Ascending aorta (tissue), 2 donors: ENCODE measurements at regions not wholly inside any gene's neighbourhood (a gene's known extent, or its start where the extent isn't known, plus 50 kb on each side); places are given as distances from the start of the nearest gene placed in this dataset.

Experiments
- DNase-seq, 2 donors: peaks; one replicate each; pipeline ENCODE4 v3.0.0-alpha.2; 2019; ENCODE audit warnings: low spot score in 2 of 2
- H3K27ac ChIP-seq, 2 donors: fragments of 200-600 bp; sonication (generic); one replicate each; pipeline ENCODE4 v1.5.1; 2016 to 2017; ENCODE audit warnings: mild to moderate bottlenecking in 1 of 2
- H3K27me3 ChIP-seq: fragments of 200-600 bp; sonication (generic); one replicate; pipeline ENCODE4 v1.5.1; 2017
- H3K36me3 ChIP-seq, 2 donors: fragments of 200-600 bp; sonication (generic); one replicate each; pipeline ENCODE4 v1.5.1; 2016
- H3K4me1 ChIP-seq, 2 donors: fragments of 200-600 bp; sonication (generic); one replicate each; pipeline ENCODE4 v1.5.1; 2016 to 2017; ENCODE audit warnings: mild to moderate bottlenecking in 1 of 2
- H3K4me3 ChIP-seq, 2 donors: fragments of 200-600 bp; sonication (generic); one replicate each; pipeline ENCODE4 v1.5.1; 2016 to 2017; ENCODE audit warnings: mild to moderate bottlenecking in 1 of 2
- H3K9me3 ChIP-seq, 2 donors: fragments of 200-600 bp; sonication (generic); one replicate each; pipeline ENCODE4 v1.5.1; 2016
- intact Hi-C: fragments of 100-400 bp; cut with DNase I; formaldehyde crosslinking; loops from one replicate; pipeline ENCODE4 v1.15.1; 2023
- TF ChIP-seq, protein P1 (sequence below), 3 experiments: fragments of 200-600 bp in 2 of 3; fragments of 450-650 bp in 1 of 3; sonication (generic) in 2 of 3; IDR thresholded peaks; one replicate each; pipeline ENCODE4 v1.5.1; 2016 to 2019; ENCODE audit warnings: antibody characterized with exemption in 3 of 3, mild to moderate bottlenecking in 1 of 3, moderate library complexity in 1 of 3

DNA sequence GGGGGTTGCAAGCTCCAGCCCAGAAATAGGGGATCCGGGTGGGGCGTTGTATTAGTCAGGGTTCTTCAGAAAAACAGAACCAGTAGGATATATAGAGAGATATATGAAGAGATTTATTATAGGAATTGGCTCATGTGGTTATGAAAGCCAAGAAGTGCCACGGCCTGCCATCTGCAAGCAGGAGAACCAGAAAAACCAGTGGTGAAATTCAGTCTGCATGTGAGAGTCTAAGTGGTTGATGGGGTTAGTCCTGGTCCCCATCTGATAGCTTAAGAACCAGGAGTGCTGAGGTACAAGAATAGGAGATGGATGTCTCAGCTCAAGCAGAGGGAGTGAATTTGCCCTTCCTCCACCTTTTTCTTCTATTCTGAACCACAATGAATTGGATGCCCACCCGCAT lies 123.4 kb upstream of the APC start:
- no peaks in the 10 kb centered on the region for H3K27me3 ChIP-seq
- no peak overlapping the region for H3K4me3 ChIP-seq
- no peaks in the 10 kb centered on the region for H3K4me1 ChIP-seq
- no peak overlapping the region for H3K27ac ChIP-seq
- intact Hi-C loops: no loop called here
- H3K9me3 ChIP-seq: no peaks in the 10 kb centered on the region
- TF ChIP-seq, protein P1, sequence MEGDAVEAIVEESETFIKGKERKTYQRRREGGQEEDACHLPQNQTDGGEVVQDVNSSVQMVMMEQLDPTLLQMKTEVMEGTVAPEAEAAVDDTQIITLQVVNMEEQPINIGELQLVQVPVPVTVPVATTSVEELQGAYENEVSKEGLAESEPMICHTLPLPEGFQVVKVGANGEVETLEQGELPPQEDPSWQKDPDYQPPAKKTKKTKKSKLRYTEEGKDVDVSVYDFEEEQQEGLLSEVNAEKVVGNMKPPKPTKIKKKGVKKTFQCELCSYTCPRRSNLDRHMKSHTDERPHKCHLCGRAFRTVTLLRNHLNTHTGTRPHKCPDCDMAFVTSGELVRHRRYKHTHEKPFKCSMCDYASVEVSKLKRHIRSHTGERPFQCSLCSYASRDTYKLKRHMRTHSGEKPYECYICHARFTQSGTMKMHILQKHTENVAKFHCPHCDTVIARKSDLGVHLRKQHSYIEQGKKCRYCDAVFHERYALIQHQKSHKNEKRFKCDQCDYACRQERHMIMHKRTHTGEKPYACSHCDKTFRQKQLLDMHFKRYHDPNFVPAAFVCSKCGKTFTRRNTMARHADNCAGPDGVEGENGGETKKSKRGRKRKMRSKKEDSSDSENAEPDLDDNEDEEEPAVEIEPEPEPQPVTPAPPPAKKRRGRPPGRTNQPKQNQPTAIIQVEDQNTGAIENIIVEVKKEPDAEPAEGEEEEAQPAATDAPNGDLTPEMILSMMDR (IDR thresholded peaks at IDR 0.05): no peak
- DNase-seq: no peak
- no peaks in the 10 kb centered on the region for H3K36me3 ChIP-seq

DNA sequence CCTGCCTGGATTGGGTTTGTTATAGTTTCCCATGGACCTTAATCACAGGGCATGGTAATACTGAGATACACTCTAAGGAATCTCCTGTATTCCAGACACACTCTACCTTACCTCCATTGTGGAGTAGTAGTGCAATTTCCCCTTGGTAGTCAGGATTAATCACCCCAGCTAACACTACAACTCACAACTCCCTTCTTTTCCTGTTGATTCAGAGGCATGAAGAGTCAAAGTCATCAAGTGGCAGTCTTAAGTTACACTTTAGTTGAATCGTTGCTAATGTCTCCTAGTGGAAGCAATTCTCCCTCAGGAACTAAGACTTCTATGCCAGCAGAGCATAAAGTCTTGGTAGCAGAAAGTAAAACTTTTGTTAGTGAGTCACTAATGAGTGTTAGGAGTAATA lies 122.7 kb upstream of the APC start:
- intact Hi-C loops: no loop called here
- no peaks in the 10 kb centered on the region for H3K9me3 ChIP-seq
- H3K4me3 ChIP-seq: no peak overlapping the region
- no peaks in the 10 kb centered on the region for H3K4me1 ChIP-seq
- H3K36me3 ChIP-seq: no peaks in the 10 kb centered on the region
- no peak for DNase-seq
- TF ChIP-seq, protein P1 (IDR thresholded peaks at IDR 0.05): no peak
- H3K27me3 ChIP-seq: no peaks in the 10 kb centered on the region
- no peak overlapping the region for H3K27ac ChIP-seq

DNA sequence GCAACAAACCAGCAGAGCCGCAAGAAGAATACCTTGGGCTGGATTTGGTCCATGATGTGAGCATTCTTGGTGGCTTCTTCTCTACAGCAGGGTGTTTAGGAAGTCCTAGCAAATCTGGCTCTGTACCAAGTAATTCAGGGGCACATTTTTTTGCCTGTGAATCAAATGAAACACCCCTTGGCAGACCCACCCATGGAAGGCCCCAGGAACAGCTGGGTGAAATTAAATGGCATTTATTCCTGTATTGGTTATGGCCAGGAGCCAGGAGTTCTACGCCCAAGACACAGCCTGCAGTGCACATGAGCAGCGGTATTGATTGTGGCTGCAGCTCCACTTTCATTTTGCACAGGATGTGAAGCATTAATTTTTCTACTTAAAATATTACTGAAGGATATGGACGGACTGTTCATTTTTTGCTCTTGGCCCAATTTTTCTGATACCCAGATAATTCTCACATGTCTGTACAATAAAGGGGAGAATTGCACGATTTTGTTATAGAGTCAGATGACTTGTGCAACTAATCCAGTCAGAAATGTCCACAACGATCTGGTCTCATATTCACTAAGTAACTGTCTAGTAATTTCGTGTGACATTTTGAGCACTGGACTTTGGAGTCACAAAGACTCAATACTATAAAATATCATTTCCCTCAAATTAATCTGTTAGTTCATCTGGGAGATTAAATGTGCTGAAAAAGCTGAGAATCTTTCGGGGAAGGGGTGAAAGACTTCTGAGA lies 120.7 kb upstream of the APC start:
- intact Hi-C loops: no loop called here
- no peaks in the 10 kb centered on the region for H3K27me3 ChIP-seq
- DNase-seq: no peak
- no peak overlapping the region for H3K27ac ChIP-seq
- no peak overlapping the region for H3K4me3 ChIP-seq
- no peaks in the 10 kb centered on the region for H3K9me3 ChIP-seq
- no peaks in the 10 kb centered on the region for H3K36me3 ChIP-seq
- H3K4me1 ChIP-seq: no peaks in the 10 kb centered on the region
- TF ChIP-seq, protein P1 (IDR thresholded peaks at IDR 0.05): no peak

DNA sequence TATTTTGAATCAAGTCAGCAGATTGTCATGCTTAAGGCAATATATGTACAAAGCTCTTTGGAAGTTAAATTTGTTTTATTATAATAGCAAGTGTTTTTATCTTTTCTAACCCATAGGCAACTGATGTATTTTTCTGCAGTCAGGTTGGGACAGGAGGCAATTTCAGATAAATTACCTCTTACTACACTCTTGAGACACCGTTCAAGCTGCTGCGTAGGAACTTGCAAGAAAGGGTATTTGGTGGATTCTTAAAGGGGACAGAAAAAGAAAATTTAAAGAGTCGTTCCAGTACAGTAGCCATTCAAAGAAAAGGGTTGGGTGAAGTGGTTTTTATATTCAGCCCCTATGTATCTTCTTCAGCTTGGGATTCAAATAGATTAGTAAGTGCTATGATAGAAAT lies 112.4 kb upstream of the APC start:
- TF ChIP-seq, protein P1 (IDR thresholded peaks at IDR 0.05): no peak
- no peak overlapping the region for H3K27ac ChIP-seq
- no peaks in the 10 kb centered on the region for H3K9me3 ChIP-seq
- H3K4me1 ChIP-seq: no peaks in the 10 kb centered on the region
- no peaks in the 10 kb centered on the region for H3K36me3 ChIP-seq
- no peak overlapping the region for H3K4me3 ChIP-seq
- intact Hi-C loops: no loop called here
- no peak for DNase-seq
- no peaks in the 10 kb centered on the region for H3K27me3 ChIP-seq

DNA sequence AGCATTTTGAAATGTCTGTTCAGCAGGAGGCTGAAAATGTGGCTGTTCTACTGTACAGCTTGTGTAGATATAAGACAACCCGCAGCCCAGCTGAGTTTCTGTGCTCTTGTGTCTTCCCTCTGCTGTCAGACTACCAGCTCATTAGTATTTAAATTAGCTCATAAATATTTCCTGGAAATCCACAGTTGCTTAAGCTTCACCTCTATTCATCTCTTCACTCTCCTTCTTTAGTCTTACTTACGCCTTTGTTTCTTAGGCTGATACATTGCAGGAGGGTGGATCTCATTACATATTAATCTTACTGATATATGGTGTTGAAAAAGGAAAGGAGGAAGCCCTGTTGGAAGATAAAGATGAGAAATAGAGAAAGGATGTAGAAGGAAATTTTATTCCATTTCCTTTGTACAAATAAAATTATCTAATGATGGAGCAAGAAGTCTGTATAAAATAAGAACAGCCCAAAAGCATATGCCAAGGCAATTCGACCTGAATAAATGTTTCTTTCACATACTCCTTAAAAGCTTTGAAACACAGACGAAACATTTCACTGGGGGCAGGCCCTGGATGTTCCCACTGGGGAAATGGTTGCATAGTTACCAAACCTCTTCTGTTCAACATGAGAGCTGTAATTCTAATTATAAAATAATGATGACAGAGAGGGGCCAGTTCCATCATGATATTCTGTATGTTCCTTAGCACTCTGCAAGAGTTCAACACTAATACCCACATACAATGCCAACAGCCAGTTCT lies 111.8 kb upstream of the APC start:
- no peaks in the 10 kb centered on the region for H3K27me3 ChIP-seq
- intact Hi-C loops: no loop called here
- no peak overlapping the region for H3K4me3 ChIP-seq
- H3K9me3 ChIP-seq: no peaks in the 10 kb centered on the region
- no peak overlapping the region for H3K27ac ChIP-seq
- TF ChIP-seq, protein P1 (IDR thresholded peaks at IDR 0.05): no peak
- H3K36me3 ChIP-seq: no peaks in the 10 kb centered on the region
- no peaks in the 10 kb centered on the region for H3K4me1 ChIP-seq
- no peak for DNase-seq
